ENCODE measurements at regions not wholly inside any gene's neighbourhood (a gene's known extent, or its start where the extent isn't known, plus 50 kb on each side); places are given as distances from the start of the nearest gene placed in this dataset.
A peak's percentile ranks its signal among the peaks of the same experiment; 100 is the strongest.

DNA sequence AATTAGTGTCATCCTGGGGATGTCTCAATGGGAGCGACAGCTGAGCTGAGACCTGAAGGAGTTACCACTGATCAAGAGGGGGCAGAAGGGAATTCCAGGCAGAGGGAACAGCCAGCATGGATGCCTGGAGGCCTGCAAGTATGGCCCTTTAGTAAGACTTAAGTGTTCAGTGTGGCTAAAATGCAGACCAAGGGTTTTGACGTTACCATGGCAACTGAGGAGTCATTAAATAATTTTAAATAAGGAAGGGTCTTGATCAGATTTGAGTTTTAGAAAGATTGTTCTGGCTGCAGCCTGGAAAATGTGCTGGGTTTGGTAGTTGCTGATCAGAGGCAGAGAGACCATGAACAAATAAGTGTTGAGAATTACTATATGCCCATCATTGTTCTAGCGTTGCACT is 285.5 kb downstream of the USP46 start:
- DNase-seq (ENCODE audit: extremely low spot score), result no peak
- ChIA-PET CTCF (interaction anchor here (0.6 kb wide), 1 partner anchor 217 kb away, joined by 3 read pairs; no protein-coding TSS in a partner anchor), POLR2A (no interaction called here)

DNA sequence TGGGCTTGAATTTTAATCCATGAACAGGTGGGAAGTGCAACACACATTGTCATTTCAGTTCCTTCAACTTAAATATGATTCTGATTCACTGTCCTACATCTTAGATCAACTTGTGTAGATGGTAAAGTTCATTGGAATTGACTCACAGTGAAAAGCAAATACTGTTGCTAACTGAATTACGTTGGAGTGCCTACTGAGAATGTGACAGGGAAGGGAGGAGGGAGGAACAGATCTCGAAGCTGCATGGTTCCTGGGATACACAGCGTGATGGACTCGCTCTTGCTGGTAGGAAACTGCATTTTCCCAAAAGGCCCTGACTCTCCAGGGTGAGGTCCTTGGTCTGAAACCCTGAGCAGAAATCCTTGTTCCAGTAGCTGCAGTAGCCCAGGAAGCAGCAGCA is 284.2 kb downstream of the USP46 start:
- no peak for TF ChIP-seq FOXM1 (IDR thresholded peaks at IDR 0.05; ENCODE audit: borderline replicate concordance)
- no peak for TF ChIP-seq ELF4 (IDR thresholded peaks at IDR 0.05)
- TF ChIP-seq LEF1 (IDR thresholded peaks at IDR 0.05; ENCODE audit: borderline replicate concordance), result no peak
- TF ChIP-seq TARDBP (IDR thresholded peaks at IDR 0.05), result no peak
- no peak for TF ChIP-seq L3MBTL2 (conservative IDR thresholded peaks at IDR 0.05)
- no peak for TF ChIP-seq ARNT (IDR thresholded peaks at IDR 0.05)
- TF ChIP-seq HDGF (IDR thresholded peaks at IDR 0.05; ENCODE audit: borderline replicate concordance), result no peak
- no peak for TF ChIP-seq CTBP1 (IDR thresholded peaks at IDR 0.05; ENCODE audit: borderline replicate concordance)
- TF ChIP-seq BHLHE40 (IDR thresholded peaks at IDR 0.05; ENCODE audit: borderline replicate concordance), result no peak
- no peak for TF ChIP-seq ZNF384 (IDR thresholded peaks at IDR 0.05)
- TF ChIP-seq, protein P1, sequence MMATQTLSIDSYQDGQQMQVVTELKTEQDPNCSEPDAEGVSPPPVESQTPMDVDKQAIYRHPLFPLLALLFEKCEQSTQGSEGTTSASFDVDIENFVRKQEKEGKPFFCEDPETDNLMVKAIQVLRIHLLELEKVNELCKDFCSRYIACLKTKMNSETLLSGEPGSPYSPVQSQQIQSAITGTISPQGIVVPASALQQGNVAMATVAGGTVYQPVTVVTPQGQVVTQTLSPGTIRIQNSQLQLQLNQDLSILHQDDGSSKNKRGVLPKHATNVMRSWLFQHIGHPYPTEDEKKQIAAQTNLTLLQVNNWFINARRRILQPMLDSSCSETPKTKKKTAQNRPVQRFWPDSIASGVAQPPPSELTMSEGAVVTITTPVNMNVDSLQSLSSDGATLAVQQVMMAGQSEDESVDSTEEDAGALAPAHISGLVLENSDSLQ (IDR thresholded peaks at IDR 0.05), result no peak
- no peak for TF ChIP-seq NFRKB (IDR thresholded peaks at IDR 0.05)
- no peak for TF ChIP-seq SP1 (IDR thresholded peaks at IDR 0.05)
- TF ChIP-seq FOXK2 (IDR thresholded peaks at IDR 0.05), result no peak
- no peak for TF ChIP-seq SUZ12 (IDR thresholded peaks at IDR 0.05)
- TF ChIP-seq FOXA1 (IDR thresholded peaks at IDR 0.05), result no peak
- DNase-seq (ENCODE audit: extremely low spot score), result no peak
- ChIA-PET CTCF (interaction anchor here (1.2 kb wide), 1 partner anchor 607 kb away, joined by 4 read pairs; no protein-coding TSS in a partner anchor), POLR2A (no interaction called here)

More for the DNA sequence above, 285.5 kb downstream of the USP46 start:
- TF ChIP-seq CTBP1 (IDR thresholded peaks at IDR 0.05; ENCODE audit: borderline replicate concordance), result no peak
- no peak for TF ChIP-seq TARDBP (IDR thresholded peaks at IDR 0.05)

DNA sequence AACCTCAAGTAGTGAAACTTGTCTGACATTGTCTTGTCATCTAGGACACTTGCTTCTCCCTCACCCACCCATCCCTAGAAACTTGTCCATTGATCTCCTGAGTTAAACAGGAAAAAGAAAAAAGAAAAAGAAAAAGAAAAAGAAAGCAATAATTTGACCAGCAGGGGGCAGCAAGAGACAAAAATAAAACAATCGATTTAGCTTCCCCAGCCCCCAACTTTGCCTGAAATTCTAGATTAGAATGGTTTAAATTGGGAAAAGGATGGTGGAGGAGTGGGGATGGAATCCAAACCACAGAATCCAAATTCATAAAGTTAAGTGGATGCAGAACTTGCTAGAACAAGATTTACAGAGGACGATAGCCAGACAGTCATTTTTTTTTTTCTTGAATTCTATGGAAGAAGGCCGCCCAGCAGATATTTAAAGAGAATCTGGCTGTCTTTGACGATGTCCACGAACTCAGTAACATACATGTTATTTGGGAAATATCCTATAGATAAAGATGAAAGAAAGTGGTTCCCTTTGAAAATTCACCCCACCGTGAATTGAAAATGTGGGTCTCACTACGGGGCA is 282.9 kb downstream of the USP46 start:
- peak; percentile 31 for DNase-seq (ENCODE audit: extremely low spot score)
- TF ChIP-seq ZNF384 (IDR thresholded peaks at IDR 0.05) (peak; percentile 52), NFRKB (IDR thresholded peaks at IDR 0.05) (no peak), HDGF (IDR thresholded peaks at IDR 0.05; ENCODE audit: borderline replicate concordance) (no peak)
- ChIA-PET CTCF (interaction anchor here (0.6 to 1.4 kb wide), 6 partner anchors 9 to 607 kb away, joined by 3 to 7 read pairs (median 4); no protein-coding TSS in a partner anchor), POLR2A (no interaction called here)

DNA sequence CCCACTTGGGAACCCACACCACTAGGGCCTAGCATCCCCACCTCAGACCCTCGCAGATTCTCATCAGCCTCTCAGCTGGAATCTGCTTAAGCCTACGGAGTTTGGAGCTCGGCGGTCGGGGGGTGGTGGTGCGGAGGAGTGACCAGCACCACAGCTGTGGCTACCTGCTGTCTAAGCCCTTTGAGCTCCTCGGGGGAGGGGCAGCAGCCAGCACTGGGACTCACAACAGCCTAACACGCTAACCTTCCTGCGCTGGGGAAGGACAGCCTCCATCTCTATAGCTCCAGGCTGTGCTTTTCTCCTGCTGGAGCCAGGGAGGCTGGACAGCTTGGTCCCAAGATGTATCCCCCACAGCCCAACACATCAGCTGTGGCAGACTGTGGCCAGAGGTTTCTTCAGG is 281.5 kb downstream of the USP46 start:
- no peak for TF ChIP-seq NFRKB (IDR thresholded peaks at IDR 0.05)
- TF ChIP-seq FOXM1 (IDR thresholded peaks at IDR 0.05; ENCODE audit: borderline replicate concordance), result no peak
- no peak for TF ChIP-seq SUZ12 (IDR thresholded peaks at IDR 0.05)
- no peak for TF ChIP-seq FOXA1 (IDR thresholded peaks at IDR 0.05)
- TF ChIP-seq TARDBP (IDR thresholded peaks at IDR 0.05), result no peak
- TF ChIP-seq CTBP1 (IDR thresholded peaks at IDR 0.05; ENCODE audit: borderline replicate concordance), result no peak
- no peak for TF ChIP-seq L3MBTL2 (conservative IDR thresholded peaks at IDR 0.05)
- no peak for TF ChIP-seq ELF4 (IDR thresholded peaks at IDR 0.05)
- TF ChIP-seq ARNT (IDR thresholded peaks at IDR 0.05), result no peak
- TF ChIP-seq HDGF (IDR thresholded peaks at IDR 0.05; ENCODE audit: borderline replicate concordance), result no peak
- no peak for TF ChIP-seq ZNF384 (IDR thresholded peaks at IDR 0.05)
- TF ChIP-seq FOXK2 (IDR thresholded peaks at IDR 0.05), result no peak
- CTCF ChIA-PET, result no interaction called here
- DNase-seq (ENCODE audit: extremely low spot score), result no peak
- POLR2A ChIA-PET, result no interaction called here

DNA sequence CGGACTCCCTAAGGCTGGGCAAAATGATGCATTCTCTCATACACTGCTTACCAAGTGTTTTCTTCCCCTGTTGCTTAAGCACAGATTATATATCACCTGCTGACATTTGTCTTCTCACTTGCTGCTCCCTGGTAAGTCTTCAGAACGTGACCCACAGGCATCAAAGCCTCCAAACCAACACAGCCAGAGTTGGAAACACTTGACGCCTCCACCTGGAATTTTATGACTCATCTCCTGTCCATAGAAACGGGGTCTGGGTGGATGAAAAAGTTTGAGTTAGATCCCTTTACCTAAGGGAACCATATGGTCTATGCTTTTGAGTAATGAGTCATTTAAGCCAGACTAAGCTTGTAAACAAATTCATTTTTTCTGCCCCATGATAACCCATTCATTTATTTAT is 251.6 kb downstream of the USP46 start:
- CTCF ChIA-PET, result no interaction called here
- POLR2A ChIA-PET, result no interaction called here
- DNase-seq (ENCODE audit: extremely low spot score), result no peak
- TF ChIP-seq BHLHE40 (IDR thresholded peaks at IDR 0.05; ENCODE audit: borderline replicate concordance) (no peak), NFRKB (IDR thresholded peaks at IDR 0.05) (no peak), SP1 (IDR thresholded peaks at IDR 0.05) (no peak), CTBP1 (IDR thresholded peaks at IDR 0.05; ENCODE audit: borderline replicate concordance) (no peak), FOXK2 (IDR thresholded peaks at IDR 0.05) (no peak), ZNF384 (IDR thresholded peaks at IDR 0.05) (no peak), ARNT (IDR thresholded peaks at IDR 0.05) (no peak), TARDBP (IDR thresholded peaks at IDR 0.05) (no peak), ELF4 (IDR thresholded peaks at IDR 0.05) (no peak), SUZ12 (IDR thresholded peaks at IDR 0.05) (no peak), LEF1 (IDR thresholded peaks at IDR 0.05; ENCODE audit: borderline replicate concordance) (no peak), FOXA1 (IDR thresholded peaks at IDR 0.05) (no peak), L3MBTL2 (conservative IDR thresholded peaks at IDR 0.05) (no peak), HDGF (IDR thresholded peaks at IDR 0.05; ENCODE audit: borderline replicate concordance) (no peak), FOXM1 (IDR thresholded peaks at IDR 0.05; ENCODE audit: borderline replicate concordance) (no peak)
- TF ChIP-seq, protein P1 (IDR thresholded peaks at IDR 0.05), result no peak

DNA sequence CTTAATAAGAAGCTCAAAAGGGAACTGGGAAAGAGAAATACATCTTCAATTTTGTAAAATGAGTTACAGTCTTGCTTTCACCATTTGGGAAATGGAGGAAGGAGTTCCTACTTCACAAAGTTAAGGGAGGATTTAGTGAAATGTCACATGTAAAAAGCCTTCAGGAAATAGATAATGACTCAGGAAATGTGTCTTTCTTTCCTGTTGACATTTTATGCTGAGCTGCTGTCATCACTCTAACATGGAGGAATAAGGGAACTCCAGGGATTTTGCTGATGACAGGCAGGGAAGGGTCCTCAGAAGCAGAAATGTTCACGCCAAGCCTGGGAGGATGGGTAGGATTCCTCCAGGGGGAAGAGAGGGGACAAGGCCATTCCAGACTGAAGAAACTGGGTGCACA is 251.1 kb downstream of the USP46 start:
- no peak for DNase-seq (ENCODE audit: extremely low spot score)
- TF ChIP-seq ELF4 (IDR thresholded peaks at IDR 0.05) (no peak), L3MBTL2 (conservative IDR thresholded peaks at IDR 0.05) (no peak), FOXM1 (IDR thresholded peaks at IDR 0.05; ENCODE audit: borderline replicate concordance) (no peak), CTBP1 (IDR thresholded peaks at IDR 0.05; ENCODE audit: borderline replicate concordance) (no peak), BHLHE40 (IDR thresholded peaks at IDR 0.05; ENCODE audit: borderline replicate concordance) (no peak), FOXA1 (IDR thresholded peaks at IDR 0.05) (no peak), SP1 (IDR thresholded peaks at IDR 0.05) (no peak), SUZ12 (IDR thresholded peaks at IDR 0.05) (no peak), TARDBP (IDR thresholded peaks at IDR 0.05) (no peak)
- TF ChIP-seq, protein P1 (IDR thresholded peaks at IDR 0.05), result no peak
- ChIA-PET POLR2A (no interaction called here), CTCF (no interaction called here)
